H9 (cell line): ENCODE measurements at regions not wholly inside any gene's neighbourhood (a gene's known extent, or its start where the extent isn't known, plus 50 kb on each side); places are given as distances from the start of the nearest gene placed in this dataset.

Source experiments
- DNase-seq: peaks from one replicate; pipeline ENCODE4 v3.0.0-alpha.2; 2017
- H2AFZ ChIP-seq: one replicate; pipeline ENCODE4 v1.6.1; 2013; ENCODE audit warnings: mild to moderate bottlenecking, low read length, control low read depth, moderate library complexity
- H2AK5ac ChIP-seq: 2 replicates; pipeline ENCODE4 v1.6.1; 2013; ENCODE audit warnings: low read length, control low read depth, mixed read lengths; ENCODE audit not compliant: insufficient read length
- H2BK120ac ChIP-seq: one replicate; pipeline ENCODE4 v1.6.1; 2013; ENCODE audit warnings: low read depth, mild to moderate bottlenecking, low read length, control low read depth, inconsistent platforms; ENCODE audit not compliant: poor library complexity, severe bottlenecking
- H2BK12ac ChIP-seq: 2 replicates; pipeline ENCODE4 v1.6.1; 2013; ENCODE audit warnings: low read length, control low read depth, mixed read lengths, low read depth; ENCODE audit not compliant: insufficient read length
- H2BK15ac ChIP-seq: 2 replicates; pipeline ENCODE4 v1.6.1; 2013; ENCODE audit warnings: low read depth, low read length, control low read depth
- H2BK20ac ChIP-seq: one replicate; pipeline ENCODE4 v1.6.1; 2013; ENCODE audit warnings: low read depth, mild to moderate bottlenecking, low read length, control low read depth, inconsistent platforms; ENCODE audit not compliant: poor library complexity, severe bottlenecking
- H2BK5ac ChIP-seq: 2 replicates; pipeline ENCODE4 v1.6.1; 2013; ENCODE audit warnings: low read length, control low read depth, mixed read lengths; ENCODE audit not compliant: insufficient read length
- H3K14ac ChIP-seq: 2 replicates; pipeline ENCODE4 v1.6.1; 2013; ENCODE audit warnings: low read length, control low read depth; ENCODE audit not compliant: insufficient read depth
- H3K18ac ChIP-seq: 2 replicates; pipeline ENCODE4 v1.6.1; 2013; ENCODE audit warnings: low read depth, mild to moderate bottlenecking, mixed read lengths, low read length, control low read depth; ENCODE audit not compliant: insufficient read length
- H3K23ac ChIP-seq: 2 replicates; pipeline ENCODE4 v1.6.1; 2013; ENCODE audit warnings: low read length, control low read depth, mixed read lengths, low read depth; ENCODE audit not compliant: insufficient read length
- H3K23me2 ChIP-seq: 2 replicates; pipeline ENCODE4 v1.6.1; 2013; ENCODE audit warnings: low read depth, mild to moderate bottlenecking, mixed read lengths, low read length, control low read depth; ENCODE audit not compliant: insufficient read length, poor library complexity, severe bottlenecking
- H3K27ac ChIP-seq: 2 replicates; pipeline ENCODE4 v1.5.1; 2013; ENCODE audit warnings: low read length, control low read depth, mixed read lengths, low read depth; ENCODE audit not compliant: insufficient read length
- H3K27me3 ChIP-seq: 2 replicates; pipeline ENCODE4 v1.6.1; 2013; ENCODE audit warnings: low read length, control low read depth, inconsistent platforms; ENCODE audit not compliant: insufficient read depth
- H3K4ac ChIP-seq: 2 replicates; pipeline ENCODE4 v1.6.1; 2013; ENCODE audit warnings: low read depth, mild to moderate bottlenecking, control low read depth, inconsistent platforms, low read length, moderate library complexity
- H3K4me1 ChIP-seq: 2 replicates; pipeline ENCODE4 v1.6.1; 2013; ENCODE audit warnings: low read length, control low read depth, inconsistent platforms; ENCODE audit not compliant: insufficient read depth
- H3K4me2 ChIP-seq: 2 replicates; pipeline ENCODE4 v1.6.1; 2013; ENCODE audit warnings: low read length, control low read depth, mixed read lengths; ENCODE audit not compliant: insufficient read length, insufficient read depth
- H3K56ac ChIP-seq: 2 replicates; pipeline ENCODE4 v1.6.1; 2013; ENCODE audit warnings: low read depth, mild to moderate bottlenecking, mixed read lengths, low read length, control low read depth; ENCODE audit not compliant: insufficient read length
- H3K79me1 ChIP-seq: 2 replicates; pipeline ENCODE4 v1.6.1; 2013; ENCODE audit warnings: low read depth, mild to moderate bottlenecking, moderate library complexity, low read length, control low read depth, inconsistent platforms; ENCODE audit not compliant: insufficient read depth, poor library complexity, severe bottlenecking
- H3K79me2 ChIP-seq: 2 replicates; pipeline ENCODE4 v1.6.1; 2013; ENCODE audit warnings: low read length, control low read depth, inconsistent platforms; ENCODE audit not compliant: insufficient read depth
- H3K9ac ChIP-seq: 2 replicates; pipeline ENCODE4 v1.6.1; 2013; ENCODE audit warnings: low read length, control low read depth, mixed read lengths; ENCODE audit not compliant: insufficient read length; ENCODE audit errors: extremely low read depth
- H3K9me3 ChIP-seq: one replicate; pipeline ENCODE4 v1.6.1; 2013; ENCODE audit warnings: low read depth, low read length, inconsistent platforms; ENCODE audit not compliant: control insufficient read depth
- H3T11ph ChIP-seq: one replicate; pipeline ENCODE4 v1.6.1; 2013; ENCODE audit warnings: mild to moderate bottlenecking, low read length, control low read depth, inconsistent platforms
- H4K20me1 ChIP-seq: one replicate; pipeline ENCODE4 v1.6.1; 2013; ENCODE audit not compliant: control insufficient read depth, insufficient read length, insufficient read depth
- H4K5ac ChIP-seq: 2 replicates; pipeline ENCODE4 v1.6.1; 2013; ENCODE audit warnings: low read depth, mild to moderate bottlenecking, mixed read lengths, low read length, control low read depth; ENCODE audit not compliant: insufficient read length
- H4K8ac ChIP-seq: replicated peaks from 2 replicates; pipeline ENCODE4 v1.6.1; 2013; ENCODE audit warnings: low read length, control low read depth, mixed read lengths, low read depth; ENCODE audit not compliant: insufficient read length
- H4K91ac ChIP-seq: 2 replicates; pipeline ENCODE4 v1.6.1; 2013; ENCODE audit warnings: low read depth, mild to moderate bottlenecking, moderate library complexity, mixed read lengths, low read length, control low read depth; ENCODE audit not compliant: insufficient read length
- H3K27ac Mint-ChIP-seq, 3 experiments: 2 replicates in 2 of 3; 3 replicates in 1 of 3; pipeline ENCODE4 v1.8.0; 2020 to 2021; ENCODE audit warnings: mixed read lengths in 3 of 3, mild to moderate bottlenecking in 1 of 3, moderate library complexity in 1 of 3
- H3K27me3 Mint-ChIP-seq: 2 replicates; pipeline ENCODE4 v1.8.0; 2021; ENCODE audit warnings: low read depth, mild to moderate bottlenecking, moderate library complexity, mixed read lengths
- H3K36me3 Mint-ChIP-seq, 3 experiments: 2 replicates in 2 of 3; 3 replicates in 1 of 3; pipeline ENCODE4 v1.8.0; 2020 to 2021; ENCODE audit warnings: low read depth in 3 of 3, mixed read lengths in 3 of 3; ENCODE audit not compliant: insufficient read depth in 1 of 3
- H3K4me1 Mint-ChIP-seq, 2 experiments: 2 replicates each; pipeline ENCODE4 v1.8.0; 2020; ENCODE audit warnings: mixed read lengths in 2 of 2
- H3K4me3 Mint-ChIP-seq, 2 experiments: 2 replicates in 1 of 2; 3 replicates in 1 of 2; pipeline ENCODE4 v1.8.0; 2020 to 2021; ENCODE audit warnings: mild to moderate bottlenecking in 2 of 2, mixed read lengths in 2 of 2, moderate library complexity in 1 of 2
- H3K9me3 Mint-ChIP-seq, 2 experiments: 2 replicates in 1 of 2; 3 replicates in 1 of 2; pipeline ENCODE4 v1.8.0; 2020; ENCODE audit warnings: mild to moderate bottlenecking in 2 of 2, mixed read lengths in 2 of 2, moderate library complexity in 1 of 2
- WGBS: extraction: QIAGEN DNeasy Blood & Tissue Kit; methylation state at CpG from one replicate; pipeline ENCODE4 v1.1.7; 2013; ENCODE audit warnings: missing lambda C conversion rate, low lambda C conversion rate, mixed read lengths; ENCODE audit not compliant: insufficient read length; ENCODE audit errors: extremely low coverage; 5-methylcytosine and 5-hydroxymethylcytosine counted together
- TF ChIP-seq, protein P1 (sequence below): fragments of 200-600 bp; sonication (generic); conservative IDR thresholded peaks from 3 replicates; pipeline ENCODE4 v1.8.0; 2021; ENCODE audit warnings: antibody characterized with exemption, mild to moderate bottlenecking

DNA sequence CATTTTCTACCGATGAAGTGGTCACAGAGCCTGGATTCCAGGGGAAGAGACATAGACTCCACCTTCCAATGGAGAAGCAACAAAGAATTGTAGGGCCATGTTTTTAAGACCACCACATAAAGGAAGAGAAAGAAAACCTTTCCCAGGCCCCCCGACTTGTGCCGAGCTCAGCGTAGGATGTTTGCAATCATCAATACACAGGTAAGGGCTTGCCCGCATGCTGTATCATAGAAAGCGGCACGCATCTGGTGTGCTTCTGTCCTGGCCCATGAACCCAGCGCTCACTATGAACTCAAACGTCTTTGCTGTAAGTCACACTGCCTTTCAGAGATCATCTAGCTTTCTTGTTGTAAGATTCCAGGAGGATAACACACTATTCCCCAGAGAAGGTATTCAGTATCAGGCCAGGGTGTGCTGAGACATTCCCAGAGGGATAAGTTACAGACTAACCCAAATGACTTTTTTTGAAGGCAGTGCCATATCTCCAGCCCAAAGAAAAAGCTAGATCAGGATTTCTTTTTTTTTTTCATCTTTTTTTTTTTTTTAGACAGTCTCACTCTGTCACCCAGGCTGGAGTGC lies 79.5 kb upstream of the RPL38 start:
- Mint-ChIP-seq H3K9me3 (peaks cover 8 to 11% of the 10 kb centered on the region in 2 experiments), H3K4me3 (no peak overlapping the region), H3K4me1 (peaks cover 9 to 23% of the 10 kb centered on the region in 2 experiments), H3K27me3 (peaks cover 4% of the 10 kb centered on the region), H3K36me3 (peaks cover 0 to 8% (median 2%) of the 10 kb centered on the region in 3 experiments; a peak in 3 of 7 replicates), H3K27ac (no peak overlapping the region; a peak in 1 of 7 replicates)
- Histone ChIP-seq H4K91ac (no peak overlapping the region), H4K8ac (no peak overlapping the region), H3K18ac (no peak overlapping the region), H4K5ac (no peak overlapping the region), H3K27ac (no peak overlapping the region), H3K4me1 (peaks cover 6% of the 10 kb centered on the region; the same call in 1 of the 2 replicates), H3T11ph (no peak overlapping the region), H2BK12ac (no peak overlapping the region), H3K4ac (no peak overlapping the region), H3K56ac (no peak overlapping the region), H3K27me3 (no peaks in the 10 kb centered on the region), H3K79me2 (no peaks in the 10 kb centered on the region), H3K23me2 (no peaks in the 10 kb centered on the region), H4K20me1 (no peaks in the 10 kb centered on the region), H2BK5ac (no peak overlapping the region), H2BK15ac (no peak overlapping the region), H3K14ac (no peak overlapping the region), H3K23ac (no peak overlapping the region), H2AK5ac (no peak overlapping the region), H2AFZ (no peak overlapping the region), H3K4me2 (no peak overlapping the region), H3K9me3 (no peaks in the 10 kb centered on the region), H2BK120ac (no peak overlapping the region), H3K79me1 (no peaks in the 10 kb centered on the region), H2BK20ac (no peak overlapping the region), H3K9ac (no peak overlapping the region)
- TF ChIP-seq, protein P1, sequence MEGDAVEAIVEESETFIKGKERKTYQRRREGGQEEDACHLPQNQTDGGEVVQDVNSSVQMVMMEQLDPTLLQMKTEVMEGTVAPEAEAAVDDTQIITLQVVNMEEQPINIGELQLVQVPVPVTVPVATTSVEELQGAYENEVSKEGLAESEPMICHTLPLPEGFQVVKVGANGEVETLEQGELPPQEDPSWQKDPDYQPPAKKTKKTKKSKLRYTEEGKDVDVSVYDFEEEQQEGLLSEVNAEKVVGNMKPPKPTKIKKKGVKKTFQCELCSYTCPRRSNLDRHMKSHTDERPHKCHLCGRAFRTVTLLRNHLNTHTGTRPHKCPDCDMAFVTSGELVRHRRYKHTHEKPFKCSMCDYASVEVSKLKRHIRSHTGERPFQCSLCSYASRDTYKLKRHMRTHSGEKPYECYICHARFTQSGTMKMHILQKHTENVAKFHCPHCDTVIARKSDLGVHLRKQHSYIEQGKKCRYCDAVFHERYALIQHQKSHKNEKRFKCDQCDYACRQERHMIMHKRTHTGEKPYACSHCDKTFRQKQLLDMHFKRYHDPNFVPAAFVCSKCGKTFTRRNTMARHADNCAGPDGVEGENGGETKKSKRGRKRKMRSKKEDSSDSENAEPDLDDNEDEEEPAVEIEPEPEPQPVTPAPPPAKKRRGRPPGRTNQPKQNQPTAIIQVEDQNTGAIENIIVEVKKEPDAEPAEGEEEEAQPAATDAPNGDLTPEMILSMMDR: no peak
- DNase-seq: no peak
- no CpG with 5 or more reads among the region's 9 CpGs for WGBS
